GM21528 (cell line): ENCODE measurements at regions not wholly inside any gene's neighbourhood (a gene's known extent, or its start where the extent isn't known, plus 50 kb on each side); places are given as distances from the start of the nearest gene placed in this dataset.
A peak's percentile ranks its signal among the peaks of the same experiment; 100 is the strongest.
"Not testable (repeated sequence)": the region's sequence is repeated elsewhere in the genome, so short reads cannot be mapped to it uniquely, and the experiment has no call there.

Experiments used
- ATAC-seq: cut with Tn5 transposase; IDR thresholded peaks from one replicate; pipeline ENCODE4 v1.9.1; 2021; ENCODE audit warnings: mild to moderate bottlenecking, moderate library complexity; ENCODE audit not compliant: unreplicated experiment, low FRiP score

- ATAC-seq = no peak
These were observed 140.0 kb downstream of the NDUFA12 start for GRCh38 chr12:94863321-94864035.

GRCh38 chr12:94862421-94862820 is 141.1 kb downstream of the NDUFA12 start:
- no peak for ATAC-seq

- no peak for ATAC-seq
These were observed 147.2 kb downstream of the NDUFA12 start for GRCh38 chr12:94856324-94856723.

GRCh38 chr12:94855853-94856252 is 147.6 kb downstream of the NDUFA12 start:
- ATAC-seq = no peak

GRCh38 chr12:94851396-94852028 is 152.0 kb downstream of the NDUFA12 start:
- no peak for ATAC-seq

- ATAC-seq = no peak
These were observed 154.0 kb downstream of the NDUFA12 start for GRCh38 chr12:94849411-94849976.

- no peak for ATAC-seq
These were observed 154.5 kb downstream of the NDUFA12 start for GRCh38 chr12:94848966-94849365.

- ATAC-seq = no peak
These were observed 158.4 kb downstream of the NDUFA12 start for GRCh38 chr12:94845110-94845509.

- ATAC-seq = no peak
These were observed 159.0 kb downstream of the NDUFA12 start for GRCh38 chr12:94844452-94844851.

- ATAC-seq = no peak
These were observed 161.4 kb downstream of the NDUFA12 start for GRCh38 chr12:94841904-94842610.

- ATAC-seq = no peak
These were observed 162.3 kb downstream of the NDUFA12 start for GRCh38 chr12:94841177-94841576.

GRCh38 chr12:94839347-94839746 is 164.2 kb downstream of the NDUFA12 start:
- peak; percentile 75 for ATAC-seq

GRCh38 chr12:94836952-94837670 is 166.4 kb downstream of the NDUFA12 start:
- ATAC-seq = not testable (repeated sequence)

GRCh38 chr12:94834036-94834625 is 169.4 kb downstream of the NDUFA12 start:
- ATAC-seq = no peak

GRCh38 chr12:94832780-94833681 is 170.5 kb downstream of the NDUFA12 start:
- no peak for ATAC-seq

GRCh38 chr12:94832105-94832504 is 171.4 kb downstream of the NDUFA12 start:
- no peak for ATAC-seq

GRCh38 chr12:94831081-94831751 is 172.3 kb downstream of the NDUFA12 start:
- peak; percentile 93 for ATAC-seq

- no peak for ATAC-seq
These were observed 173.9 kb downstream of the NDUFA12 start for GRCh38 chr12:94829552-94829951.

- no peak for ATAC-seq
These were observed 168.7 kb upstream of the TMCC3 start for GRCh38 chr12:94819011-94819410.
